ENCODE measurements at regions not wholly inside any gene's neighbourhood (a gene's known extent, or its start where the extent isn't known, plus 50 kb on each side); places are given as distances from the start of the nearest gene placed in this dataset.

DNA sequence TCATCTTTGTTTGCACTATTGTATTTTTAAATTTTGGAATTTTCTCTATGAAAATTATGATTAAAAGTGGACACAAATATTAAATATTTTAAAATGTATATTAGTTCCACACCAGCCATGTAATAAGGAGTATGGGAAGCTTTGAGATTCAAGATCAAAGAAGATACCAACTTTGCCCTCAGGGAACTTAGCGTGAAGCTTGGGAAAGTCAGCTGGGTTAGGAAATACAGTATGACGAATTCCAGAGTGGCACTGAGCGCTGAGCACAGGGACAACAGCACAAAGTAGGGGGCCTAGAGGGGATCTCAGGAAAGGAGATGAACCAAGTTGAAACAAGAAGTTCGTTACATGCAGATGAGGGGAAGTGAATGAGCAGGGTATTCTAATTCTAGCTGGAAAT is 76.9 kb upstream of the SHISA2 start (continued):
- TF ChIP-seq, protein P1, sequence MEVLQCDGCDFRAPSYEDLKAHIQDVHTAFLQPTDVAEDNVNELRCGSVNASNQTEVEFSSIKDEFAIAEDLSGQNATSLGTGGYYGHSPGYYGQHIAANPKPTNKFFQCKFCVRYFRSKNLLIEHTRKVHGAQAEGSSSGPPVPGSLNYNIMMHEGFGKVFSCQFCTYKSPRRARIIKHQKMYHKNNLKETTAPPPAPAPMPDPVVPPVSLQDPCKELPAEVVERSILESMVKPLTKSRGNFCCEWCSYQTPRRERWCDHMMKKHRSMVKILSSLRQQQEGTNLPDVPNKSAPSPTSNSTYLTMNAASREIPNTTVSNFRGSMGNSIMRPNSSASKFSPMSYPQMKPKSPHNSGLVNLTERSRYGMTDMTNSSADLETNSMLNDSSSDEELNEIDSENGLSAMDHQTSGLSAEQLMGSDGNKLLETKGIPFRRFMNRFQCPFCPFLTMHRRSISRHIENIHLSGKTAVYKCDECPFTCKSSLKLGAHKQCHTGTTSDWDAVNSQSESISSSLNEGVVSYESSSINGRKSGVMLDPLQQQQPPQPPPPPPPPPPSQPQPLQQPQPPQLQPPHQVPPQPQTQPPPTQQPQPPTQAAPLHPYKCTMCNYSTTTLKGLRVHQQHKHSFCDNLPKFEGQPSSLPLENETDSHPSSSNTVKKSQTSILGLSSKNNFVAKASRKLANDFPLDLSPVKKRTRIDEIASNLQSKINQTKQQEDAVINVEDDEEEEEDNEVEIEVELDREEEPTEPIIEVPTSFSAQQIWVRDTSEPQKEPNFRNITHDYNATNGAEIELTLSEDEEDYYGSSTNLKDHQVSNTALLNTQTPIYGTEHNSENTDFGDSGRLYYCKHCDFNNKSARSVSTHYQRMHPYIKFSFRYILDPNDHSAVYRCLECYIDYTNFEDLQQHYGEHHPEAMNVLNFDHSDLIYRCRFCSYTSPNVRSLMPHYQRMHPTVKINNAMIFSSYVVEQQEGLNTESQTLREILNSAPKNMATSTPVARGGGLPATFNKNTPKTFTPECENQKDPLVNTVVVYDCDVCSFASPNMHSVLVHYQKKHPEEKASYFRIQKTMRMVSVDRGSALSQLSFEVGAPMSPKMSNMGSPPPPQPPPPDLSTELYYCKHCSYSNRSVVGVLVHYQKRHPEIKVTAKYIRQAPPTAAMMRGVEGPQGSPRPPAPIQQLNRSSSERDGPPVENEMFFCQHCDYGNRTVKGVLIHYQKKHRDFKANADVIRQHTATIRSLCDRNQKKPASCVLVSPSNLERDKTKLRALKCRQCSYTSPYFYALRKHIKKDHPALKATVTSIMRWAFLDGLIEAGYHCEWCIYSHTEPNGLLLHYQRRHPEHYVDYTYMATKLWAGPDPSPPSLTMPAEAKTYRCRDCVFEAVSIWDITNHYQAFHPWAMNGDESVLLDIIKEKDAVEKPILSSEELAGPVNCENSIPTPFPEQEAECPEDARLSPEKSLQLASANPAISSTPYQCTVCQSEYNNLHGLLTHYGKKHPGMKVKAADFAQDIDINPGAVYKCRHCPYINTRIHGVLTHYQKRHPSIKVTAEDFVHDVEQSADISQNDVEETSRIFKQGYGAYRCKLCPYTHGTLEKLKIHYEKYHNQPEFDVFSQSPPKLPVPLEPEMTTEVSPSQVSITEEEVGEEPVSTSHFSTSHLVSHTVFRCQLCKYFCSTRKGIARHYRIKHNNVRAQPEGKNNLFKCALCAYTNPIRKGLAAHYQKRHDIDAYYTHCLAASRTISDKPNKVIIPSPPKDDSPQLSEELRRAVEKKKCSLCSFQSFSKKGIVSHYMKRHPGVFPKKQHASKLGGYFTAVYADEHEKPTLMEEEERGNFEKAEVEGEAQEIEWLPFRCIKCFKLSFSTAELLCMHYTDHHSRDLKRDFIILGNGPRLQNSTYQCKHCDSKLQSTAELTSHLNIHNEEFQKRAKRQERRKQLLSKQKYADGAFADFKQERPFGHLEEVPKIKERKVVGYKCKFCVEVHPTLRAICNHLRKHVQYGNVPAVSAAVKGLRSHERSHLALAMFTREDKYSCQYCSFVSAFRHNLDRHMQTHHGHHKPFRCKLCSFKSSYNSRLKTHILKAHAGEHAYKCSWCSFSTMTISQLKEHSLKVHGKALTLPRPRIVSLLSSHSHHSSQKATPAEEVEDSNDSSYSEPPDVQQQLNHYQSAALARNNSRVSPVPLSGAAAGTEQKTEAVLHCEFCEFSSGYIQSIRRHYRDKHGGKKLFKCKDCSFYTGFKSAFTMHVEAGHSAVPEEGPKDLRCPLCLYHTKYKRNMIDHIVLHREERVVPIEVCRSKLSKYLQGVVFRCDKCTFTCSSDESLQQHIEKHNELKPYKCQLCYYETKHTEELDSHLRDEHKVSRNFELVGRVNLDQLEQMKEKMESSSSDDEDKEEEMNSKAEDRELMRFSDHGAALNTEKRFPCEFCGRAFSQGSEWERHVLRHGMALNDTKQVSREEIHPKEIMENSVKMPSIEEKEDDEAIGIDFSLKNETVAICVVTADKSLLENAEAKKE (CRISPR knock-in tag; IDR thresholded peaks at IDR 0.05): no peak
- TF ChIP-seq JUNB (IDR thresholded peaks at IDR 0.05; ENCODE audit: unreplicated experiment): no peak
- no peak for TF ChIP-seq STAT1 (IDR thresholded peaks at IDR 0.05; ENCODE audit: unreplicated experiment)
- no peak for TF ChIP-seq ZNF331 (CRISPR knock-in tag; IDR thresholded peaks at IDR 0.05; ENCODE audit: low read depth)
- TF ChIP-seq EZH2 (IDR thresholded peaks at IDR 0.05; ENCODE audit: low read depth, unreplicated experiment): no peak

DNA sequence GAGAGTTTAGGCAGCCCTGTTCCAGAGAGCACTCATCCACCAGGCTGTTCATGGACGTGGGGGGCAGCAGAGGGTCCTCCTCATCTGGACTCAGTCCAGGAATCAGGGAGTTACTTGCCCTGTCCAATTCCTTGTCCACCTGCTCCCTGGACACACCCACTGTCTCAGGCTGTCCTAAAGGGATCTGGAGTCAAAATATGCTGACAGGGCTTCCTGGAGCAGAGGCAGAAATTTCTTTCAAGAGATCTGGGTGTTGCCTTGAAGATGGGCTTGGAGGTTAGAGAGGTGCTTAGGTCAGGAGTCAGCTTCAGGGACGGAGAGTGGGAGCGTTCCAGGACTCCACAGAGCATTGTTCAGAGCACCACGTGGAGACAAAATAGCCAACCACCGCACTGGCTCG is 65.8 kb upstream of the SHISA2 start:
- Histone ChIP-seq H3F3A (replicated peaks; ENCODE audit: low read depth) (no peaks in the 10 kb centered on the region), H3K27ac (ENCODE audit: low read depth) (no peak overlapping the region), H3K4me3 (no peak overlapping the region), H3K4me1 (ENCODE audit: insufficient read depth) (no peaks in the 10 kb centered on the region), H3K79me2 (replicated peaks; ENCODE audit: insufficient read depth) (no peaks in the 10 kb centered on the region), H4K20me1 (replicated peaks; ENCODE audit: insufficient read depth) (no peaks in the 10 kb centered on the region), H3K36me3 (ENCODE audit: insufficient read depth) (no peaks in the 10 kb centered on the region), H3K9me2 (ENCODE audit: insufficient read depth) (0 out of 2 replicates have a peak, but pooled peaks cover 3% of the 10 kb centered on the region), H2AFZ (no peak overlapping the region), H3K27me3 (ENCODE audit: insufficient read depth) (no peaks in the 10 kb centered on the region), H3K4me2 (no peak overlapping the region)
- H3K9me3 Mint-ChIP-seq: no peaks in the 10 kb centered on the region
- H3K27ac Mint-ChIP-seq: no peak overlapping the region
- no peaks in the 10 kb centered on the region for H3K36me3 Mint-ChIP-seq (ENCODE audit: low read depth)
- H3K27me3 Mint-ChIP-seq (ENCODE audit: insufficient read depth, low read depth, poor library complexity): no peaks in the 10 kb centered on the region
- H3K4me1 Mint-ChIP-seq: no peaks in the 10 kb centered on the region
- no peak for DNase-seq (ENCODE audit: low spot score)
- no peak overlapping the region for H3K4me3 Mint-ChIP-seq
- no peak for ATAC-seq
- TF ChIP-seq STAT1 (IDR thresholded peaks at IDR 0.05; ENCODE audit: unreplicated experiment) (no peak), CREB1 (CRISPR knock-in tag; IDR thresholded peaks at IDR 0.05; ENCODE audit: low read depth) (no peak), NANOG (IDR thresholded peaks at IDR 0.05; ENCODE audit: borderline replicate concordance) (no peak), POLR2AphosphoS5 (IDR thresholded peaks at IDR 0.05; ENCODE audit: low read depth) (no peak)
- TF ChIP-seq, protein P1 (CRISPR knock-in tag; IDR thresholded peaks at IDR 0.05): no peak
- TF ChIP-seq, protein P2, sequence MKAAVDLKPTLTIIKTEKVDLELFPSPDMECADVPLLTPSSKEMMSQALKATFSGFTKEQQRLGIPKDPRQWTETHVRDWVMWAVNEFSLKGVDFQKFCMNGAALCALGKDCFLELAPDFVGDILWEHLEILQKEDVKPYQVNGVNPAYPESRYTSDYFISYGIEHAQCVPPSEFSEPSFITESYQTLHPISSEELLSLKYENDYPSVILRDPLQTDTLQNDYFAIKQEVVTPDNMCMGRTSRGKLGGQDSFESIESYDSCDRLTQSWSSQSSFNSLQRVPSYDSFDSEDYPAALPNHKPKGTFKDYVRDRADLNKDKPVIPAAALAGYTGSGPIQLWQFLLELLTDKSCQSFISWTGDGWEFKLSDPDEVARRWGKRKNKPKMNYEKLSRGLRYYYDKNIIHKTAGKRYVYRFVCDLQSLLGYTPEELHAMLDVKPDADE (IDR thresholded peaks at IDR 0.05): no peak

All from GM23338 (cell line).